HG02938 (cell line): ENCODE measurements at regions not wholly inside any gene's neighbourhood (a gene's known extent, or its start where the extent isn't known, plus 50 kb on each side); places are given as distances from the start of the nearest gene placed in this dataset.

Experiments used
- ATAC-seq: cut with Tn5 transposase; IDR thresholded peaks from one replicate; pipeline ENCODE4 v1.9.1; 2021; ENCODE audit warnings: mild to moderate bottlenecking, moderate library complexity; ENCODE audit not compliant: unreplicated experiment

DNA sequence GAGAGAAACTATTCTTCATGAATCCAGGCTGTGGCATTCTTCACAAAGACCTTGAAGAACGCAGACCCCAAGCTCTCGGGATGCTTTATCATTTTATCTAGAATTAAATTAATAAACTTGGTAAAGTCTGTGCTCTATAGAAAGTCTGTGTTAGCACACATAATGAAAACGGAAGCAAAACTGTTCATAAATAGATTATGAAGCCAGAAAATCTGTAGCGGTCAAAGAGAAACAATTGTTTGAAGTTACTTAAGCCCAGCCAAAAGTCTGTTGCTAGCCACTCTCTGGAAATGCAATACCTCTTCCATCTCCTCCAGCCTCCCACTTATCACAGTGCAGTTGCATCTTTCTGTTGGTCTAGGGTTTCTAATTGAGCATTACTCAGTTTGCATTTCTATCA is 375.9 kb downstream of the KIF4B start:
- ATAC-seq = no peak

DNA sequence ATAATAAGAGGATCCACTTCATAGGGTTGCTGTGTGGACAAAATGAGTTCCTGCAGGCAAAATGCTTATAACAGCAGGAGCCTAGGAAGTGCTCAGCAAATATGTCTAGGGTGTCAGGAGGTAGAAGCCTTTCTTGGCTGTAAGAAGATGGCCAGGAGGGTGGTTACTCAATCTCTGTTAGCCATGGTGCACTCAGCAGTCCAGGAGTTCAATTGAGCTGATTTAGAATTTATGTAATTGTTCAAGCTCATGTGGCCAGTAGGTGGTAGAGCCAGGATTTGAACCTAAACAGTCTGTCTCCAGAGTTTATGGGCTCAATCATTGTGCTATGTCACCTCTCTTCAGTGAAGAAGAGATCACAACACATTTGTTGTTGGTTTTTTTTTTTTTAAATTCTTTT is 381.2 kb downstream of the KIF4B start:
- no peak for ATAC-seq

DNA sequence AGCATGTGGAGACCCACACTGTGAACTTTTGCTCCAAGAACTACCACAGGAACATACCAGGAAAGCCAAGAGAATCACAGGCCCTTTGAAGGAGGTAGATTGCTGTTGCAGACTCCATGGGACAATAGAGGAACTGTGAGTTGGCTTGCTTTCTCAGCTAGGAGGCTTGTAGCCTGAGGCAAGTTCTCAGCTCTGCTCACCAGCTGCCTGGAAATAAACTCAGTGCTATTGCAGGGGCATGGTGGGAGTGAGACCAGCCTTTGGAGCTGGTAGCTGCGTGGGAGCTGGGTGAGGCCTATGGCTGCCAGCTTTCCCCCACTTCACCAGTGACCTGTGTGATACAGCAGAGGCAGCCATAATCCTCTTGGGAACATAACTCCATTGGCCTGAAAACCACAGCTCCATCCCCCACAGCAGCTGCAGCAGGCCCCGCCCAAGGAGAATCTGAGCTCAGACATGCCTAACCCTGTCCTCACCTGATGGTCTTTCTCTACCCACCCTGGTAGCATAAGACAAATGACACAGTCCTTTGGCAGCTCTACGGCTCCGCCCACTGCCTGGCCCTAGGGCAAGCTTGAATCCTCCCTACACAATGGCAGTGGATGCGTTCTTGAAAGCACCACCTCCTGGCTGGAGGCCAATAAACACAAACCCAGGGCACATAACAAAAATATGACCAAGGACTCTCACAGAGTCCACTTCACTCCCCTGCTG is 389.5 kb downstream of the KIF4B start:
- no peak for ATAC-seq

DNA sequence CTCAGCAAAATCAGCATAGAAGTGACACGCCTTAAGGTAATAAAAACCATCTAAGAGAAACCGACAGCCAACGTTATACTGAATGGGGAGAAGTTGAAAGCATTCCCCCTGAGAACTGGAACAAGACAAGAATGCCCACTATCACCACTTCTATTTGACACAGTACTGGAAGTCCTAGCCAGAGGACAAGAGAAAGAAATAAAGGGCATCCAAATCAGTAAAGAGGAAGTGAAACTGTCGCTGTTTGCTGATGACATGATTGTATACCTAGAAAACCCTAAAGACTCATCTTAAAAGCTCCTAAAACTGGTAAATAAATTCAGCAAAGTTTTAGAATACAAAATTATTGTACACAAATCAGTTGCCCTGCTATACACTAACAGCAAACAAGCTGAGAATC is 393.3 kb downstream of the KIF4B start:
- no peak for ATAC-seq

DNA sequence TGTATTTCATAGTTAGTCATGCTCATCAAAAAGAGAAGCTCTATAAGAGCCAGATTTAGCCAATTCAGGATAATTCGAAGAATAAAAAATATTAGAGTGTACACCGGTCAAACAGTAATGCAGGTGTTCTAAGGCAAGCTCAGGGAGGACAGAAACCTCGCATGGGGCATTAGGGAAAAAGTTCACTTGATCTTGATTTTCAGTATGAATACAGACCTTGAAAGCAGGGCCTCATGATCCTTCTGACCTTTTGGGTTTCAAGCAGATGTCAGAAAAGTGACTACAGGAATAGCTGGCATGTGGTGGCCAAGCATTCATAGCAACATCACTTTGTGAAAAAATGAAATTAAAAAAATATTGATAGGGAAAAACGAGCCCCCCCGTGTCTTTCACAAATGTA is 394.9 kb downstream of the KIF4B start:
- no peak for ATAC-seq

DNA sequence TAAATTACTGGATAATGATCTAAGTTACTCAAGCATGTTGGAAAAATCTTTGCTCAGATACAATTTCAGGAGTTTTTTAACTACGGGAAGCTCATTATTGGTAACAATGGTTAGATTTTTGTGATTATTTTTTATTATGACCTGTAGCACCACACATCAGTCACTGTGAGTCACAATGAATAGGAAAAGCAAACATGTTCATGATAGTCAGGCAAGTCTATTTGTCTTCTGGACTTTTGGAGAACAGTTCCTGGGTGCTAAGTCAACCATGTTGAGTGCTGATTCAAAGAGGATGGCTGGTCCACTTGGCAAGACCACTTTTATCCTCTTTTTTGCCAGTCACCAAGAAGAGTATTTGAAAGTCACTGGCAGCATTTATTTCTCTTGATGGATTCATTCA is 403.2 kb downstream of the KIF4B start:
- ATAC-seq = no peak

DNA sequence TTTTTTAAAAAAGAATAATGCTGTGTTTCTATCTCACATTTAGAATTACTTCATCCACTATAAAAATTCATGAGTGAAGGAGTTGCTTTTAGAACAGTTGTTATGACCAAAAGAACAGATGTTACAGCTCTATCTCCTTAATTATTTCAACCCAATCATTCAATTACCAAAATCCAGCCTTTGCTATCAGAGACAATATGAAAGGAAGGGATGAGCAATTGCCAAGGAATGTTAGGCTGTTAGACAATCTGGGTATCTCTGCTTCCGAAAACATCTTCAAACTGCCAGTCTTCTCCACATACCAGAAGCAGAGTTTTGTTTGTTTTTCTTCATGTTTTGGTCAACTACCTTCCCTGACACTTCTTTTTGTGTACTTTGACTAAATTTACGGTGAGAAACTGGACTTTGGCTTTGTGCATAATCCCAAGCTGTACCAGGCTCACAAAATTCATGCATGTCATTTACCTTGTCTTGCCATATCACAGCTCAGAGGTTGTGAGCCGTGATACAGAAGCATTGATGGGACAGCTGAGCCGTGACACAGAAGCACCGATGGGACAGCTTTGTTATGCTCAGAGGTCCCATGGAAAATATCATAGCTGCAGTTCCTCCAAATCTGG is 405.5 kb downstream of the KIF4B start:
- ATAC-seq = no peak

DNA sequence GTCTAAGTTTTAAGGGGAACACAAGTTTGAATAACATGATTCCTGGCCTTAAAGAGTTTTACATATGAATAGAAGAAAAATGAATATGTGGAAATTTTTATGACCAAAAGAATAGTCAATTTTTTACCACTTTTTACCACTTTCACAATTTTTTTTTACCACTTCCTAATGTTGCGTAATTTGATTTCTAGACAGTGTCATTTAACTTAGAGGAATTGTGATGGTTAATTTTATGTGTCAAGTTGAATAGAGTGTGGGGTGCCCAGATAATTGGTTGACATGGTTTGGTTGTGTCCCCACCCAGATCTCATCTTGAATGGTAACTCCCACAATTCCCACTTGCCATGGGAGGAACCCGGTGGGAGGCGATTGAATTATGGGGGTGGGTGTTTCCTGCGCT is 416.6 kb downstream of the KIF4B start:
- no peak for ATAC-seq

DNA sequence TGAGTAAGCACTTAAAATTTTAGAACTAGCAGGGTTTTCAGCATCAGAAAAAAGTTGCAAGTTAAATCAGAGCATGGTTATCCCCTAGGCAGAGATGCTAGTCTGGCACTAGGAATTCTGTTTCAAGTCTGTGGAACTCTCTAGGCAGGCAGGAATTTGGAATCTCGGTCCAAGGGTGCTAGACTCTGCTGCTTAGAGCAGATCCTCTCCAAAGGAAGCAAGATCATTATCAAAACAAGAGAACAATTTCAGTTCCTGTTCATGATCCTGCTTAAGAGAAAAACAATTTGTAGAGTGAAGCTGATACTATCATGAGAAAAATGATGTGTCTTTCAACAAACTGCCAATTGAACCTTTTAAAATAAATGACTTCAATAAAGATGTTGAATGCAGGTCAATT is 420.7 kb downstream of the KIF4B start:
- no peak for ATAC-seq

DNA sequence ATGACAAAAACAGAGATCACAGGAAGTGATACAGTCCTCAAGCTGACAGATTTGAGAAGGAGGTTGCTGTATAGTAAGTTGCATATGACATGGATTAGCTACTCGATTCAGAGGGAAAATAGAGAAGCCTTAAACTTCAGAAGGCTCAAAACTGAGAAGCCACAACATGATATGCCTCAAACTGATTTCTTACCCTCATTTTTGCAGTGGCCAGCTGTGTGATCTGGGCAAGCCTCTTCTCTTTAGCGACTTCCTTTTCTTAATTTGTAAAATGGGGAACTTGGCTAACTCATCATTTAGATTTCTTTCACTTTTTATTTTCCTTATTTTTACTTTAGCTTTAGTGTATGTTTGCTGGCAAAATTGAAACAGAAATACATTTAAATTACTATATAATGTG is 421.1 kb downstream of the KIF4B start:
- no peak for ATAC-seq

DNA sequence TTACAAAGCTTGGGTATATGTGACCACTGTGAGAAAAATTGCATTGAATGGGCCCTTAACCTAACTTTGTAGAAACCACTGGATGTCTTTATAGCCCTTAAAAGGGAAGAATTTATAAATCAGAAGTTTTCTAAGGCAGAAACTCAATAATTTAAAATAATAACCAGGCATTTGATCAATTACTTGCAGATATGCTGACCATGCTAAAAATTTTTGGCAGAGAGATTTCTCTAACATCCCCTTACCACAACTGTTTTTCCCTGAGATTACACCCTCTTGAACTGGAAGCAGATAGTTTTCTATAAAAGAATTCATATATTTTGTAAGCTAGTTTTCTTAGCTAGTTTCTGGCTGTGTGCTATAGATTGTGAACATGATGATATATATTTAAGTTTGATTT is 428.3 kb downstream of the KIF4B start:
- ATAC-seq = no peak

DNA sequence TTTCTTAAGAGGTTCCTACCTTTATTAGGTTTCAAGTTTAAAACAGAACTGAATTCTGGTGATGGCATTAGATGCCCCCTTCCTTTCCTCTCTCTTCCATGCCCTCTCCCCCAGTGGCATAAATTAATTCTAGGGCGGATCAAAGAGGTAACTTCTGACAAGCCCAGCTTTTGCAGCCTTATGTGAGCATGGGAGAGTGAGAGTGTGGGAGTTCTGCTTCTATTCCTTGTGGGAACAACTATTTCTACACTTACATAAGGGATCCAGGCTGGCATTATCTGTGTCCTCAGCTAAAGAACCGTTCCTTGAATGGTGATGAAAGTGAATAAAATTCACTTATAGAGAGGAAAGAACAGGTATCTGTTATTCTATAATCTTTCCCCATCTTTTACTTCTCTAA is 437.6 kb downstream of the KIF4B start:
- ATAC-seq = no peak

DNA sequence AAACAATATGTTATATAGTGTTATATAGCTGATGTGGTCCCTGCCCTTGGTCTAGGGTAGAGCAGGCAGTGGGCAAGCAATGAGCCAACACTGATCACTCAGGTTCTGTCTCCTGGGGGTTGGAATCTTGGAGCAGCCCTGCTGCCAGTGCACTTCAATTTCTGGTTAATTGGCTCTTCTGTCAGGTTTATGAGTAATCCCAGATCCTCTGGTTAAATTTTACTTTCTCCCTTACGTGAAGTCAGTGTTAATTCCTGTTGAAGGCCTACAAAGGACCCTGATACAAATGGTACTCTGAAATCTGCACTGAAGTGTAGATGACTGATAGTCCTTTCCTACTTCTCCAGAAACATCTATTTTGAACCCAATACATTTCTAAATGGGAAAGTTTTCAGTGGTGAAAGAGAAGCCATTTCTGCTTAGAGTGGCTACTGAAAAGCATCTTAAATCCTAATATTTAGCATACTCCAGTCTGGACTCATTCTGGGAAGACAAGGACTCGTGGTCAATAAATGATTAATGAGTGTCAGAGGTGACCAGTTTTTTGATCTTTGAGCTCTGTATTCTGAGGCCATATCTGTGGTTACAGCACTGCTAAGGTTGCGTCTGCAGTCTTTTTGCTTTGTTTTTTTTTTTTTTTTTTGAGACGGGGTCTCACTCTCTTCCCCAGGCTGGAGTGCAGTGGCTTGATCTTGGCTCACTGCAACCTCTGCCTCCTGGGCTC is 442.4 kb downstream of the KIF4B start:
- ATAC-seq = no peak

DNA sequence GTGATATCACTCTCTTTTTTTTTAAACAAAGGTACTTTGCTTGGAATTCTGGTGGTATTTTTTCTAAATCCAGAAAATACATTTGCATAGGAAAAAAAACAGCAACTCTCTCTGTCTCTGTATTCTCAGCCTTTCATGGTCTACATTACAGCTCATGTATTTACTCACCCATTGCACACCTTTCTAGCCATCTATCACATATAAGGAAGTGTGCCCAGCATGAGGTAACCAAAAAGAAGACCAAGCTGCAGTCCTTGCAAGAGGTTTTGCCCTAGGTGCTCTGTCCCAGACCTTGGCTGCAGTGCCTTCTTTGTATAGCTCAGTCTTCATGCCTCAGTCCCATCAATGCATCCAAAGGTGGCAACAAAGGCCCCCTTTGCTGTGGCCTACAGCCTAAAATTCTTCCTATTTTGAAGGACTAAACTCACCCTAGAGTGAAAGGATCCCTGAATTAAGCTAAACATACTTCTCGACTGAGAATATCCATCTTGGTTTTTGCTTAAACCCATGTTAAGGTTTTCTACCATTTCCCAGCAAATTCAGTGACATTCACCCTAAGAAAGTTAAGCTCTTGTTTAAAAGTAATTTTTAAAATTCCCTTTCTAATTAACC is 446.4 kb downstream of the KIF4B start:
- no peak for ATAC-seq

DNA sequence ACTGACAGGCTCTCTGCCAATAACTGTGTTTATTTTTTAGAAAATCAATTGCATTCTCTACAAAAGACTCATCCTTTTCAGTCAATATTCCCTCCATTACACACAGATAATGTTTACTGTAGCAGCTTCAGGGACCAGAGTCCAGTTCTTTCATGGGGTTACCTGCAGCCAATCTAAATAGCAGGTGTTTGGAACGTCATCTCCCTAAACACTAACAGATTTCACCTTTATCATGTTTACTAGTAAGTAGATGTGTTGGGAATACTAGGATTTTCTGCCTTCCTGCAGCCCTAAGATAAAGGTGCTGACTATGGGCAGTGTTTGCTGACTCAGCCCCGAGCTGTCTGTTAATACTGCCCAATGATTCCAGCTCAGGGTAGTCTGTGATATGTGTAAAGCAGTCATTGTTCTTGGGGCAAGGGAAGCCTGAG is 447.0 kb downstream of the KIF4B start:
- no peak for ATAC-seq

DNA sequence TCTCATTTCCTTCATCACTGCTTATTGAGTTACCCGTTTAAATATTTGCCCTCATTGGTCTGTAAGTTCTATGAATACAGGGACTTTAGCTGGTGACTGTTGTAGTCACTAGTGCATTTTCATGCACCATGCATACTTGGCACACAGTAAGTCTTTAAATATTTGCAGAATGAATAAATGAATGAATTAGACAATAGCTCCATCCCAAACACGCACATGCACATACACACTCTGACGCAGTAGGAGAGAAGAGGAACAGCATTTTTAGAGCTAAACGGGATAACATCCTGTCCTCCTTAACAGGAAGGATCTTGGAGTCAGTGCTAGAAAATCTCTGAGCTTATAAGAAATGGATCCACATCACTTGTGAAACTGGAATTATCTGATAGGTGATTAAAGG is 447.7 kb downstream of the KIF4B start:
- ATAC-seq = no peak

DNA sequence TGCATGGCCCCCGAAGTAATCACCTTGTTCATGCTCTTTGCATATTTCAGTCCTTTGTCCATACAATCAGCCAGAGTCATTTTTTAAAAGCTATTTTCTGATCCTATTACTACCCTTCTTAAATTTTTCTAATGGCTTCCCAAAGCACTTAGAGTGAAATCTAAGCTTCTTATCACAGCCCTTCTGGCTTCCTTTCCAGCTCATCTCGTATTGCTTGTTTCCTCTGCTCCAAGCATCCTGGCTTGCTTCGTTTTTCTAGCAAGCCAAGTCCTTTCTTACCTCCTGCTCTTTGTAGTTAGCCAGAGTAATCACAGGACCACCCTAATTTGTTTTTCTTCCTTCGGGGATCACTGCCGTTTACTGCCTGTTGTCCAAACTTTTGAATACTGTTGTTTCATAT is 453.3 kb downstream of the KIF4B start:
- no peak for ATAC-seq

DNA sequence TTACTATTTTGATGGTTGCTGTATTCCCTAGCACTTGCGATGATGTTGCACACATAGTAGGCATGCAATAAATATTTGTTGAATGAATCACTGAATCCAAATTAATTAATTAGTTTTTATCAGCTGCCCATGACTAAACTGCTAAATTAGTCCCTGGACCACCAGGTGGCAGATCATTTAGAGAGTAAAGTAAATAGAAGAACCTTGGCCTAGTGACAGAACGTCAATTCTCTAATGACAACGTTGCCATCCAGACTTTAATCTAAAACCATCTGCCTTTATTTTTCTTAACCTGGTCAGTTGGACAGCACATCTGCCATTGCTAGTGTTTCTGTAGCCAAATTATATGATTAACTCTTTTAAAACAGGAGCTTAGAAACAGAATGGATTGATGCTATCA is 457.5 kb downstream of the KIF4B start:
- no peak for ATAC-seq

DNA sequence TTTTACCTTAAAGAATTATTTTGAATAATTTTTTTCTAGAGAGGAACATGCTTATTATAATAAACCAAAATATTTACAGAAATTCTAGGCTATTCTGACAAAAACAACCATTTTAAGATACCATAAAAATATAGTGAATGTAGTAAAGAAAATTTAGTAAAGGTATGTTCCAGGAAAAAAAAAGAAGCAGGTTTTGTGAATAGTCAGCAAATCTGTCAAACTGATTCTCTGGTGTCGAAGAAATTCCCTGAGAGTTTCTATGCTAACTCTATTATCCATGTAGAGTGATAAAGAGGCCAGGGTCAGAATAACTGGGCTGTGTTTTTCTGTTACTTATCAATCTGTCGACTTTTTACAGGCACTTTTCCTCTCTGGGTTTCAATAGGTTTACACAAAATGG is 459.2 kb downstream of the KIF4B start:
- no peak for ATAC-seq

DNA sequence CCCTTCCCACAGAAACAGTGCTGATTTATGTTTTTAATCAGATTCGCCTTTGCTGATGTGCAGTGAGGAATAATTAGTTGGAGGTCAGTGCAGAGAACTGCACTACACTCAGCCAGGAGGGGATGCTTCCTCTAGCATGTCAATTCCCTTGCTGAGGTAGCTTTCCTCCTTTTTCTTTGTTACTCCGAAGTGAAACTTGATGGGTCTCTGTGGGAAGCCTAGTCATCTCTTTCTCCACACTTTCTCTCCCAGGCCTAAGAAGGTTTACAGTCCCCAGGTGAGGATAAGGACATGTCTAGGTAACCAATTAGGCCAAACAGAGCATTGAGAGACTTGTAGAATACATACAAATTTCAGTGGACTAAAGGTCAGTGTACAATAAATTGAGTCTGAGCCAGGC is 461.8 kb downstream of the KIF4B start:
- no peak for ATAC-seq

DNA sequence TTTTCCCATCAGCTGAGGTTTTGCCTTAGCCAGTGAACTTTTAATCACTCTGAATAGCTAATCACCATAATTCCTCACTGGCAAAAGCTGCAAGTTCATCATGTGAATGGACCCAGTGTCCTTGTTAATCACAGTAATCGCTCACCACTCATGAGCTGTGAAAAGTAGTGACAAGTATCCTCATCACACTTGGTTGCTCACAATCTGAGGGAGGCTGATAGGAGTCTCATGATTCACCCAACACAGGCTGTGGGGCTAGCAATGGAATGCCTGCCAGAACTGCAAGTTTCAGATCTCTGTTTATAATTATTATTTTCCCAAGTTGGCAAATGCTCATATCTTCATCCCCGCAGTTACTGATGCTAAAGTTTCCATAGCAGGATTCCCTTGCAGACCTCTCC is 467.2 kb downstream of the KIF4B start:
- no peak for ATAC-seq

DNA sequence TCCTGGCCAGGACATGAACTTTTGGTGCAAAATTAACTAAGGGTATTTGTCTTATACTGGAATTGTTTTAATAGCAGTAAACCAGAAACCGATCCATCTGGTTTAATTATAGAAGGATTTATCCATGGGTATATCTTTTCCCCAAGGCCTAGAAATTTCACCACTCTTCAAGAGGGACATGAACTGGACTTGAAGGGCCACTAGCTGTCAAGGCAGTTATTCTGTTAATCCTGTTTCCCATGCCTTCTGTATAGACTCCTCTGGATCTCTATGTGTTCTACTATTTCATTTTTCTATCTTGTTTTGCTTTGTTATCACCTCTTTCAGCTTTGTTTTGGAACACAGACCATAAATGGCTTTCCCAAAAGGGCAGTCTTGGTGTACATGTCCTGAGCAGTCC is 467.6 kb downstream of the KIF4B start:
- ATAC-seq = no peak
